GM12878 (cell line): ENCODE measurements at regions not wholly inside any gene's neighbourhood (a gene's known extent, or its start where the extent isn't known, plus 50 kb on each side); places are given as distances from the start of the nearest gene placed in this dataset.

Experiments
- ATAC-seq: fragments of 200-7000 bp; cut with Tn5 transposase; 3 replicates; pipeline ENCODE4 v1.9.1; 2020; ENCODE audit warnings: mild to moderate bottlenecking, moderate library complexity
- BruUV-seq: library from RNA; stranded (reverse); fragments of 400-500 nt; replicated peaks from 2 replicates; lab custom pipeline; 2021; lab: Mats Ljungman, UMichigan
- CTCF ChIA-PET: fragments of 300-600 bp; sonication (Branson Sonifier 250); formaldehyde crosslinking; extraction: SDS; loops from one replicate; lab custom pipeline; 2021; ENCODE audit warnings: inconsistent platforms; lab: Yijun Ruan, JAX
- POLR2A ChIA-PET: fragments of 350-600 bp; formaldehyde crosslinking; extraction: SDS; loops from one replicate; lab custom pipeline; 2021; ENCODE audit warnings: inconsistent platforms; lab: Charles Lee
- RAD21 ChIA-PET: fragments of 300-600 bp; sonication (Branson Sonifier 250); formaldehyde crosslinking; loops from one replicate; lab custom pipeline; 2023; ENCODE audit warnings: antibody characterized with exemption; ENCODE audit not compliant: unreplicated experiment; lab: Charles Lee
- SMC1A ChIA-PET: fragments of 300-600 bp; sonication (Branson Sonifier 250); formaldehyde crosslinking; loops from one replicate; lab custom pipeline; 2023; ENCODE audit not compliant: unreplicated experiment, uncharacterized antibody; lab: Charles Lee
- DNase-seq: peaks from one replicate; pipeline ENCODE4 v3.0.0-alpha.2; 2011; ENCODE audit warnings: low read depth, low spot score
- FAIRE-seq: peaks from 3 replicates; lab custom pipeline; 2011; peaks lifted over from hg19 to GRCh38; lab: Jason Lieb, UNC
- H2AFZ ChIP-seq: 2 replicates; pipeline ENCODE4 v1.6.0; 2011; ENCODE audit warnings: low read depth, low read length, control low read depth; ENCODE audit not compliant: control insufficient read depth
- H3K27ac ChIP-seq: 2 replicates; pipeline ENCODE4 v1.5.1; 2011; ENCODE audit warnings: control low read depth; ENCODE audit not compliant: control insufficient read depth, insufficient read depth
- H3K27me3 ChIP-seq, 2 experiments: replicated peaks in 1 of 2; 2 replicates each; pipeline versions ENCODE4 v1.6.0 to v1.6.1; 2011; ENCODE audit warnings: low read length in 1 of 2; ENCODE audit not compliant: control insufficient read depth in 2 of 2, insufficient read depth in 2 of 2
- H3K36me3 ChIP-seq, 2 experiments: 2 replicates each; pipeline ENCODE4 v1.5.1; 2011; ENCODE audit warnings: low read length in 1 of 2; ENCODE audit not compliant: control insufficient read depth in 2 of 2, insufficient read depth in 2 of 2
- H3K4me1 ChIP-seq: 2 replicates; pipeline ENCODE4 v1.6.1; 2011; ENCODE audit warnings: mild to moderate bottlenecking, low read length, moderate library complexity, mixed read lengths; ENCODE audit not compliant: control insufficient read depth, insufficient read depth
- H3K4me2 ChIP-seq: 2 replicates; pipeline ENCODE4 v1.6.0; 2011; ENCODE audit warnings: control low read depth; ENCODE audit not compliant: control insufficient read depth, insufficient read depth
- H3K4me3 ChIP-seq: fragments of 200-600 bp; sonication (generic); 2 replicates; pipeline ENCODE4 v1.5.1; 2016
- H3K79me2 ChIP-seq: 2 replicates; pipeline ENCODE4 v1.6.0; 2011; ENCODE audit warnings: low read length; ENCODE audit not compliant: control insufficient read depth, insufficient read depth
- H3K9ac ChIP-seq: 2 replicates; pipeline ENCODE4 v1.8.0; 2011; ENCODE audit warnings: low read length, control low read depth, mixed read lengths; ENCODE audit not compliant: control insufficient read depth, insufficient read depth
- H3K9me3 ChIP-seq: replicated peaks from 3 replicates; pipeline ENCODE4 v1.5.1; 2011; ENCODE audit warnings: mild to moderate bottlenecking, low read length; ENCODE audit not compliant: control insufficient read depth, insufficient read depth
- H4K20me1 ChIP-seq: 2 replicates; pipeline ENCODE4 v1.6.0; 2011; ENCODE audit not compliant: control insufficient read depth, insufficient read depth
- CBFB ChIP-seq: IDR thresholded peaks from 2 replicates; pipeline ENCODE4 v1.6.1; 2016; ENCODE audit warnings: antibody characterized with exemption, low read depth
- EED ChIP-seq: sonication (generic); IDR thresholded peaks from 2 replicates; pipeline ENCODE4 v1.6.1; 2016; ENCODE audit warnings: antibody characterized with exemption, low read depth
- MTA3 ChIP-seq: IDR thresholded peaks from 2 replicates; pipeline ENCODE4 v1.6.1; 2012; ENCODE audit warnings: low read length, inconsistent platforms, borderline replicate concordance
- WRNIP1 ChIP-seq: IDR thresholded peaks from 2 replicates; pipeline ENCODE4 v1.6.1; 2011; ENCODE audit warnings: low read depth, low read length, improper control_type of control experiment, borderline replicate concordance
- WGBS: methylation state at CpG from one replicate; pipeline ENCODE4 v1.1.6; 2016; ENCODE audit warnings: low lambda C conversion rate; ENCODE audit not compliant: insufficient replicate concordance, insufficient coverage; ENCODE audit errors: missing lambda C conversion rate; 5-methylcytosine and 5-hydroxymethylcytosine counted together
- in situ Hi-C: fragments of 300-500 bp; cut with MboI; formaldehyde crosslinking; loops from 9 replicates; pipeline ENCODE4 v1.14.3; 2018; ENCODE audit warnings: mixed read lengths
- intact Hi-C: fragments of 100-400 bp; cut with micrococcal nuclease; formaldehyde crosslinking; loops from one replicate; pipeline ENCODE4 v1.14.2; 2022; ENCODE audit not compliant: unreplicated experiment
- TF ChIP-seq, protein P1 (sequence below): fragments of 450-650 bp; IDR thresholded peaks from 2 replicates; pipeline ENCODE4 v1.6.1; 2016; ENCODE audit warnings: mild to moderate bottlenecking
- TF ChIP-seq, protein P2 (sequence below): fragments of 450-650 bp; IDR thresholded peaks from 2 replicates; pipeline ENCODE4 v1.6.1; 2018; ENCODE audit warnings: borderline replicate concordance, mild to moderate bottlenecking; ENCODE audit not compliant: partially characterized antibody

DNA sequence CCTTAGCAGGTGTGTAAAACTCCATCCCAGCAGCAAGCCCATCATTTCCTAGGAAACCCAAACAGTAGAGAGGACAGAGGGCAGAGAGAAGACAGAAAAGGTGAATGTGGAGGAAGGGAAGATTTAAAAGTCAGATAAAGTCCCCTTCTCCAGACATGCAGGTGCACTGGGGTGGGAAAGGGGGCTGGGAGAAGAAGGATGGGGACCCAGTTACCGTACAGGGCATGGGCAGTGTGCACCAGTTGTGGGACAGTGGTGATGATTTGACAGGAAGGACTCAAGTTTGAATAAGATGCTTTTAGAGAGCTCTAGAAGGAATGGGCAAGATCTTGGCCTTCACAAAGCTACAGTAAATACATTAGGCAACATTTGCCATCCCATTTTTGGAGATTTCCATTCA lies 110.7 kb upstream of the PLXNA4 start (continued):
- TF ChIP-seq, protein P1, sequence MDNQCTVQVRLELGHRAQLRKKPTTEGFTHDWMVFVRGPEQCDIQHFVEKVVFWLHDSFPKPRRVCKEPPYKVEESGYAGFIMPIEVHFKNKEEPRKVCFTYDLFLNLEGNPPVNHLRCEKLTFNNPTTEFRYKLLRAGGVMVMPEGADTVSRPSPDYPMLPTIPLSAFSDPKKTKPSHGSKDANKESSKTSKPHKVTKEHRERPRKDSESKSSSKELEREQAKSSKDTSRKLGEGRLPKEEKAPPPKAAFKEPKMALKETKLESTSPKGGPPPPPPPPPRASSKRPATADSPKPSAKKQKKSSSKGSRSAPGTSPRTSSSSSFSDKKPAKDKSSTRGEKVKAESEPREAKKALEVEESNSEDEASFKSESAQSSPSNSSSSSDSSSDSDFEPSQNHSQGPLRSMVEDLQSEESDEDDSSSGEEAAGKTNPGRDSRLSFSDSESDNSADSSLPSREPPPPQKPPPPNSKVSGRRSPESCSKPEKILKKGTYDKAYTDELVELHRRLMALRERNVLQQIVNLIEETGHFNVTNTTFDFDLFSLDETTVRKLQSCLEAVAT, result no peak
- TF ChIP-seq EED, result no peak
- TF ChIP-seq WRNIP1, result no peak
- TF ChIP-seq, all 136 proteins: peak for 0

DNA sequence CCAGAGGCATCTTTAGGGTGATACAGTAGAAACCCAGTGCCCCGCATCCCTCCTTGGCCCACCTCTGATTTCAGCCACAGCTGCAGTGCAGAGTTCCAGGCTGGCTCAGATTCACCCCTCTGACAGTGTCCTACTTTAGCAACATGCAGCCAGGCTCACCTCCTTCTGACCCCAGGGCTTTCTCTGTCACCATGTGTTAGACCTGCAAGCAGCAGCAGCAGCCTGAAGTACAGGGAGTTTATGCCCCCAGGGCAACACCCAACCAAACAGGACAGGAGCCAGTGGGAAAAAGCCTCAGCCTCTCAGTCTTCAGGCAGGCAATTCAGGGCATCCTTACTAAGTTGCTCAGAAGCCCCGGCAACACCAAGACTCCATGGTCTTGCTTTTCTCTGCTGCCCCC lies 109.0 kb upstream of the PLXNA4 start:
- H2AFZ ChIP-seq, result no peak overlapping the region
- intact Hi-C loops, result no loop called here
- no peaks in the 10 kb centered on the region for H3K79me2 ChIP-seq
- no TSS peak for BruUV-seq
- no peak for ATAC-seq
- no peaks in the 10 kb centered on the region; a peak in 1 of 4 replicates for H3K27me3 ChIP-seq
- H3K27ac ChIP-seq, result no peak overlapping the region
- TF ChIP-seq, protein P2, sequence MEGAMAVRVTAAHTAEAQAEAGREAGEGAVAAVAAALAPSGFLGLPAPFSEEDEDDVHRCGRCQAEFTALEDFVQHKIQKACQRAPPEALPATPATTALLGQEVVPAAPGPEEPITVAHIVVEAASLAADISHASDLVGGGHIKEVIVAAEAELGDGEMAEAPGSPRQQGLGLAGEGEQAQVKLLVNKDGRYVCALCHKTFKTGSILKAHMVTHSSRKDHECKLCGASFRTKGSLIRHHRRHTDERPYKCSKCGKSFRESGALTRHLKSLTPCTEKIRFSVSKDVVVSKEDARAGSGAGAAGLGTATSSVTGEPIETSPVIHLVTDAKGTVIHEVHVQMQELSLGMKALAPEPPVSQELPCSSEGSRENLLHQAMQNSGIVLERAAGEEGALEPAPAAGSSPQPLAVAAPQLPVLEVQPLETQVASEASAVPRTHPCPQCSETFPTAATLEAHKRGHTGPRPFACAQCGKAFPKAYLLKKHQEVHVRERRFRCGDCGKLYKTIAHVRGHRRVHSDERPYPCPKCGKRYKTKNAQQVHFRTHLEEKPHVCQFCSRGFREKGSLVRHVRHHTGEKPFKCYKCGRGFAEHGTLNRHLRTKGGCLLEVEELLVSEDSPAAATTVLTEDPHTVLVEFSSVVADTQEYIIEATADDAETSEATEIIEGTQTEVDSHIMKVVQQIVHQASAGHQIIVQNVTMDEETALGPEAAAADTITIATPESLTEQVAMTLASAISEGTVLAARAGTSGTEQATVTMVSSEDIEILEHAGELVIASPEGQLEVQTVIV, result no peak
- TF ChIP-seq MTA3 (no peak), CBFB (no peak)
- TF ChIP-seq, all 136 proteins: peak for 0
- Histone ChIP-seq H4K20me1 (no peaks in the 10 kb centered on the region), H3K4me3 (no peak overlapping the region), H3K36me3 (no peaks in the 10 kb centered on the region), H3K4me2 (no peak overlapping the region), H3K9me3 (no peaks in the 10 kb centered on the region), H3K4me1 (no peaks in the 10 kb centered on the region), H3K9ac (no peak overlapping the region)
- FAIRE-seq (no peak), DNase-seq (no peak)
- WGBS, result 50% methylated on average over 2 of the region's 2 CpGs
- ChIA-PET CTCF (no interaction called here), POLR2A (no interaction called here), SMC1A (no interaction called here), RAD21 (interaction anchor here (0.6 kb wide), 1 partner anchor 278 kb away, joined by 3 read pairs; no protein-coding TSS in a partner anchor)
- in situ Hi-C loops, result no loop called here
